ENCODE measurements at regions not wholly inside any gene's neighbourhood (a gene's known extent, or its start where the extent isn't known, plus 50 kb on each side); places are given as distances from the start of the nearest gene placed in this dataset.

DNA sequence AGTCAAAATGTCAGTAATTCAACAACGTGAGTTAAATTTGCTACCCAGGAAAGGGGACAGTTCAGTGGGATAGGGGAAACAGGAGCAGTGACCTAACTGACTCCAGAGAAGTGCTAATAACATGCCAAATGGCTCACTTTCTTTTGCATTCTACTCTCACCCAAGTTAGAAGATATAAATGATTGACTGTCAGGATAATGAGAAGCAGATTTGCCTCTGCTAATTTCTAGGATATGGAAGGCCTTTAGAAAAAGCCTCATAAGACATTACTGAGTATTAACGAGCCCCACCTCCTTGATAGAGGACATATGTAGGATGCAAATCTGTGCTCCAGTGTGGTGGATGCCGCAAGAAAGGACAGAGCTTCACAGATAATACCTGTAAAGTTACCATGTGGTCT lies 318.6 kb upstream of the NT5C1B start:
- intact Hi-C loops (cut with DNase I; ENCODE audit: low total_unique reads), result no loop called here
- H3K27me3 ChIP-seq, result no peaks in the 10 kb centered on the region
- no peaks in the 10 kb centered on the region for H3K36me3 ChIP-seq
- no peak overlapping the region for H3K4me3 ChIP-seq
- H3K9me3 ChIP-seq, result no peaks in the 10 kb centered on the region
- H3K27ac ChIP-seq, result no peak overlapping the region
- TF ChIP-seq CTCF (IDR thresholded peaks at IDR 0.05) (no peak), POLR2A (IDR thresholded peaks at IDR 0.05) (no peak)
- no peaks in the 10 kb centered on the region for H3K4me1 ChIP-seq
- DNase-seq, result no peak

GRCh38 chr2:18907508-18907907 lies 318.1 kb upstream of the NT5C1B start:
- no peak for DNase-seq
- intact Hi-C loops (cut with DNase I; ENCODE audit: low total_unique reads), result no loop called here
- Histone ChIP-seq H3K4me1 (no peaks in the 10 kb centered on the region), H3K4me3 (no peak overlapping the region), H3K27ac (no peak overlapping the region), H3K36me3 (no peaks in the 10 kb centered on the region), H3K9me3 (no peaks in the 10 kb centered on the region), H3K27me3 (no peaks in the 10 kb centered on the region)
- TF ChIP-seq POLR2A (IDR thresholded peaks at IDR 0.05) (no peak), CTCF (IDR thresholded peaks at IDR 0.05) (no peak)

DNA sequence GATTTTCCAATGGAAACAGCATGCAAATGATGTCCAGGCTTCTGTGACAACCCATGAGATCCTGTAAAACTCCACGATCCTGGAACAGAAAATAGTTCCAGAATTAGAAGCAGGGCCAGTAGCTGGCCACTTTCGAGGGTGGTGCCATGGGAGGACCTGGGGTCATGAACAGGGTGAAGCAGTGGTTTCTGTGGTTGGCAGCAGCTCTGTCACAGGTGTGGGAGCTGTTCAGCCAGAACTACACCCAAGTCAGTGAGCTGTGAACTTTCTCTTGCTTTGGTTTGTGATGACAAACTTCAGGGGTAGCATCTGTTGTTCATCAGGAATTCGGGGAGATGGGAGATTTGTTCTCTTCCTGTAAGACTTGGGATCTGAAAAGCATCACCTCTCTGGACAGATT lies 314.4 kb upstream of the NT5C1B start:
- Histone ChIP-seq H3K4me1 (peaks cover 0 to 7% of the 10 kb centered on the region in 2 donors), H3K36me3 (no peaks in the 10 kb centered on the region), H3K27ac (no peak overlapping the region), H3K9me3 (no peaks in the 10 kb centered on the region), H3K4me3 (no peak overlapping the region), H3K27me3 (no peaks in the 10 kb centered on the region)
- no peak for DNase-seq
- intact Hi-C loops (cut with DNase I; ENCODE audit: low total_unique reads), result no loop called here
- TF ChIP-seq CTCF (IDR thresholded peaks at IDR 0.05) (no peak), POLR2A (IDR thresholded peaks at IDR 0.05) (no peak)

DNA sequence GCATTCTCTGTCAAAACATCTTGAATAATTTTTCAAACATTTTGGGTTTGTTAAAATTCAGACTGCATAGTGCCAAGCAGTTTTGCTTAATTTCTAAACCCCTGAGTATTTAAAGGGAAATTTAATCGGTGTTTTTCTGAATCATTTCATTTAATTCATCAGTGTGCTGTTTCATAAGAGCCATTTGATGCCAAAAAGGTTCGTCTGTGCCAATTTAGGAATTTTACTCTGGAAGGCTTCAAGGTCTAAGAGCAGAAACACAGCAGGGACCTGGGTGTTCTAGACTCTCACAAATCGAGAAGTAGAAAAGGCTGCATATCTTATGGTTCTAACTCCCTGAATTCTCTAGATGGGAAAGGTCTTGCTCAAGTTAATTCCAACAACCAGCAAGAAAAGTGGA lies 311.9 kb upstream of the NT5C1B start:
- H3K4me3 ChIP-seq, result no peak overlapping the region
- peak overlapping the region; percentile 42 to 60 for H3K27ac ChIP-seq
- no peak for DNase-seq
- no peaks in the 10 kb centered on the region for H3K36me3 ChIP-seq
- no peaks in the 10 kb centered on the region for H3K27me3 ChIP-seq
- H3K9me3 ChIP-seq, result no peaks in the 10 kb centered on the region
- H3K4me1 ChIP-seq, result peaks cover 0 to 7% of the 10 kb centered on the region in 2 donors
- TF ChIP-seq CTCF (IDR thresholded peaks at IDR 0.05) (no peak), POLR2A (IDR thresholded peaks at IDR 0.05) (no peak)
- intact Hi-C loops (cut with DNase I; ENCODE audit: low total_unique reads), result no loop called here

- H3K36me3 ChIP-seq, result no peaks in the 10 kb centered on the region
- peak overlapping the region; percentile 42 to 60 for H3K27ac ChIP-seq
- no peak overlapping the region for H3K4me3 ChIP-seq
- intact Hi-C loops (cut with DNase I; ENCODE audit: low total_unique reads), result no loop called here
- peaks cover 0 to 7% of the 10 kb centered on the region in 2 donors for H3K4me1 ChIP-seq
- H3K27me3 ChIP-seq, result no peaks in the 10 kb centered on the region
- H3K9me3 ChIP-seq, result no peaks in the 10 kb centered on the region
- TF ChIP-seq POLR2A (IDR thresholded peaks at IDR 0.05) (no peak), CTCF (IDR thresholded peaks at IDR 0.05) (no peak)
- peak; percentile 30 to 52 for DNase-seq
Observed at GRCh38 chr2:18900691-18901141, 311.3 kb upstream of the NT5C1B start.
